ENCODE measurements at regions not wholly inside any gene's neighbourhood (a gene's known extent, or its start where the extent isn't known, plus 50 kb on each side); places are given as distances from the start of the nearest gene placed in this dataset.

GRCh38 chr3:36219398-36219797 is 160.9 kb upstream of the STAC start:
- no peak for DNase-seq (ENCODE audit: extremely low read depth in 1 of 11, low read depth in 9 of 11, low spot score in 4 of 11)

GRCh38 chr3:36220173-36220572 is 160.1 kb upstream of the STAC start:
- DNase-seq (ENCODE audit: extremely low read depth in 1 of 11, low read depth in 9 of 11, low spot score in 4 of 11) = no peak

GRCh38 chr3:36221975-36222374 is 158.3 kb upstream of the STAC start:
- no peak for DNase-seq (ENCODE audit: extremely low read depth in 1 of 11, low read depth in 9 of 11, low spot score in 4 of 11)

- DNase-seq (ENCODE audit: extremely low read depth in 1 of 11, low read depth in 9 of 11, low spot score in 4 of 11) = peak in 1 of 11 donors; percentile 8
These were observed 152.3 kb upstream of the STAC start for GRCh38 chr3:36227980-36228379.

GRCh38 chr3:36229496-36229895 is 150.8 kb upstream of the STAC start:
- DNase-seq (ENCODE audit: extremely low read depth in 1 of 11, low read depth in 9 of 11, low spot score in 4 of 11) = no peak

GRCh38 chr3:36232797-36233489 is 147.4 kb upstream of the STAC start:
- no peak for DNase-seq (ENCODE audit: extremely low read depth in 1 of 11, low read depth in 9 of 11, low spot score in 4 of 11)

- DNase-seq (ENCODE audit: extremely low read depth in 1 of 11, low read depth in 9 of 11, low spot score in 4 of 11) = no peak
These were observed 135.6 kb upstream of the STAC start for GRCh38 chr3:36244728-36245127.

GRCh38 chr3:36248374-36248773 is 131.9 kb upstream of the STAC start:
- DNase-seq (ENCODE audit: extremely low read depth in 1 of 11, low read depth in 9 of 11, low spot score in 4 of 11) = no peak

GRCh38 chr3:36250191-36250590 is 130.1 kb upstream of the STAC start:
- no peak for DNase-seq (ENCODE audit: extremely low read depth in 1 of 11, low read depth in 9 of 11, low spot score in 4 of 11)

GRCh38 chr3:36257158-36257852 is 123.0 kb upstream of the STAC start:
- peak in 2 of 11 donors; percentile 1 to 3 for DNase-seq (ENCODE audit: extremely low read depth in 1 of 11, low read depth in 9 of 11, low spot score in 4 of 11)

GRCh38 chr3:36258421-36258820 is 121.9 kb upstream of the STAC start:
- DNase-seq (ENCODE audit: extremely low read depth in 1 of 11, low read depth in 9 of 11, low spot score in 4 of 11) = no peak

- no peak for DNase-seq (ENCODE audit: extremely low read depth in 1 of 11, low read depth in 9 of 11, low spot score in 4 of 11)
These were observed 120.7 kb upstream of the STAC start for GRCh38 chr3:36259580-36259979.

GRCh38 chr3:36269274-36269673 is 111.0 kb upstream of the STAC start:
- no peak for DNase-seq (ENCODE audit: extremely low read depth in 1 of 11, low read depth in 9 of 11, low spot score in 4 of 11)

GRCh38 chr3:36282766-36283165 is 97.5 kb upstream of the STAC start:
- peak in 2 of 11 donors; percentile 6 to 10 for DNase-seq (ENCODE audit: extremely low read depth in 1 of 11, low read depth in 9 of 11, low spot score in 4 of 11)

- no peak for DNase-seq (ENCODE audit: extremely low read depth in 1 of 11, low read depth in 9 of 11, low spot score in 4 of 11)
These were observed 85.0 kb upstream of the STAC start for GRCh38 chr3:36295296-36295695.

- DNase-seq (ENCODE audit: extremely low read depth in 1 of 11, low read depth in 9 of 11, low spot score in 4 of 11) = no peak
These were observed 83.1 kb upstream of the STAC start for GRCh38 chr3:36297195-36297594.

GRCh38 chr3:36298188-36298587 is 82.1 kb upstream of the STAC start:
- DNase-seq (ENCODE audit: extremely low read depth in 1 of 11, low read depth in 9 of 11, low spot score in 4 of 11) = no peak

GRCh38 chr3:36302158-36302509 is 78.2 kb upstream of the STAC start:
- DNase-seq (ENCODE audit: extremely low read depth in 1 of 11, low read depth in 9 of 11, low spot score in 4 of 11) = no peak

- DNase-seq (ENCODE audit: extremely low read depth in 1 of 11, low read depth in 9 of 11, low spot score in 4 of 11) = no peak
These were observed 77.7 kb upstream of the STAC start for GRCh38 chr3:36302626-36303025.

GRCh38 chr3:36303286-36303685 is 77.0 kb upstream of the STAC start:
- no peak for DNase-seq (ENCODE audit: extremely low read depth in 1 of 11, low read depth in 9 of 11, low spot score in 4 of 11)

- no peak for DNase-seq (ENCODE audit: extremely low read depth in 1 of 11, low read depth in 9 of 11, low spot score in 4 of 11)
These were observed 74.3 kb upstream of the STAC start for GRCh38 chr3:36305929-36306520.
